ENCODE measurements at regions not wholly inside any gene's neighbourhood (a gene's known extent, or its start where the extent isn't known, plus 50 kb on each side); places are given as distances from the start of the nearest gene placed in this dataset.

GRCh38 chr2:191778041-191778440 lies 68.8 kb downstream of the CAVIN2 start:
- no peak for TF ChIP-seq ELF4 (IDR thresholded peaks at IDR 0.05)
- TF ChIP-seq NFRKB (IDR thresholded peaks at IDR 0.05): no peak
- no peak for TF ChIP-seq SUZ12 (IDR thresholded peaks at IDR 0.05)
- no peak for TF ChIP-seq PKNOX1 (IDR thresholded peaks at IDR 0.05)
- TF ChIP-seq BHLHE40 (IDR thresholded peaks at IDR 0.05; ENCODE audit: borderline replicate concordance): no peak
- no peak for TF ChIP-seq ZNF384 (IDR thresholded peaks at IDR 0.05)
- no peak for TF ChIP-seq SP1 (IDR thresholded peaks at IDR 0.05)
- TF ChIP-seq HDGF (IDR thresholded peaks at IDR 0.05; ENCODE audit: borderline replicate concordance): no peak
- no peak for TF ChIP-seq L3MBTL2 (conservative IDR thresholded peaks at IDR 0.05)
- no peak for TF ChIP-seq FOXA1 (IDR thresholded peaks at IDR 0.05)

Data from HEK293T (cell line).